H9 (cell line): ENCODE measurements at regions not wholly inside any gene's neighbourhood (a gene's known extent, or its start where the extent isn't known, plus 50 kb on each side); places are given as distances from the start of the nearest gene placed in this dataset.

Experiments
- DNase-seq: peaks from one replicate; pipeline ENCODE4 v3.0.0-alpha.2; 2017
- H2AFZ ChIP-seq: one replicate; pipeline ENCODE4 v1.6.1; 2013; ENCODE audit warnings: mild to moderate bottlenecking, low read length, control low read depth, moderate library complexity
- H2AK5ac ChIP-seq: 2 replicates; pipeline ENCODE4 v1.6.1; 2013; ENCODE audit warnings: low read length, control low read depth, mixed read lengths; ENCODE audit not compliant: insufficient read length
- H2BK120ac ChIP-seq: one replicate; pipeline ENCODE4 v1.6.1; 2013; ENCODE audit warnings: low read depth, mild to moderate bottlenecking, low read length, control low read depth, inconsistent platforms; ENCODE audit not compliant: poor library complexity, severe bottlenecking
- H2BK12ac ChIP-seq: 2 replicates; pipeline ENCODE4 v1.6.1; 2013; ENCODE audit warnings: low read length, control low read depth, mixed read lengths, low read depth; ENCODE audit not compliant: insufficient read length
- H2BK15ac ChIP-seq: 2 replicates; pipeline ENCODE4 v1.6.1; 2013; ENCODE audit warnings: low read depth, low read length, control low read depth
- H2BK20ac ChIP-seq: one replicate; pipeline ENCODE4 v1.6.1; 2013; ENCODE audit warnings: low read depth, mild to moderate bottlenecking, low read length, control low read depth, inconsistent platforms; ENCODE audit not compliant: poor library complexity, severe bottlenecking
- H2BK5ac ChIP-seq: 2 replicates; pipeline ENCODE4 v1.6.1; 2013; ENCODE audit warnings: low read length, control low read depth, mixed read lengths; ENCODE audit not compliant: insufficient read length
- H3K14ac ChIP-seq: 2 replicates; pipeline ENCODE4 v1.6.1; 2013; ENCODE audit warnings: low read length, control low read depth; ENCODE audit not compliant: insufficient read depth
- H3K18ac ChIP-seq: 2 replicates; pipeline ENCODE4 v1.6.1; 2013; ENCODE audit warnings: low read depth, mild to moderate bottlenecking, mixed read lengths, low read length, control low read depth; ENCODE audit not compliant: insufficient read length
- H3K23ac ChIP-seq: 2 replicates; pipeline ENCODE4 v1.6.1; 2013; ENCODE audit warnings: low read length, control low read depth, mixed read lengths, low read depth; ENCODE audit not compliant: insufficient read length
- H3K23me2 ChIP-seq: 2 replicates; pipeline ENCODE4 v1.6.1; 2013; ENCODE audit warnings: low read depth, mild to moderate bottlenecking, mixed read lengths, low read length, control low read depth; ENCODE audit not compliant: insufficient read length, poor library complexity, severe bottlenecking
- H3K27ac ChIP-seq: 2 replicates; pipeline ENCODE4 v1.5.1; 2013; ENCODE audit warnings: low read length, control low read depth, mixed read lengths, low read depth; ENCODE audit not compliant: insufficient read length
- H3K27me3 ChIP-seq: 2 replicates; pipeline ENCODE4 v1.6.1; 2013; ENCODE audit warnings: low read length, control low read depth, inconsistent platforms; ENCODE audit not compliant: insufficient read depth
- H3K4ac ChIP-seq: 2 replicates; pipeline ENCODE4 v1.6.1; 2013; ENCODE audit warnings: low read depth, mild to moderate bottlenecking, control low read depth, inconsistent platforms, low read length, moderate library complexity
- H3K4me1 ChIP-seq: 2 replicates; pipeline ENCODE4 v1.6.1; 2013; ENCODE audit warnings: low read length, control low read depth, inconsistent platforms; ENCODE audit not compliant: insufficient read depth
- H3K4me2 ChIP-seq: 2 replicates; pipeline ENCODE4 v1.6.1; 2013; ENCODE audit warnings: low read length, control low read depth, mixed read lengths; ENCODE audit not compliant: insufficient read length, insufficient read depth
- H3K56ac ChIP-seq: 2 replicates; pipeline ENCODE4 v1.6.1; 2013; ENCODE audit warnings: low read depth, mild to moderate bottlenecking, mixed read lengths, low read length, control low read depth; ENCODE audit not compliant: insufficient read length
- H3K79me1 ChIP-seq: 2 replicates; pipeline ENCODE4 v1.6.1; 2013; ENCODE audit warnings: low read depth, mild to moderate bottlenecking, moderate library complexity, low read length, control low read depth, inconsistent platforms; ENCODE audit not compliant: insufficient read depth, poor library complexity, severe bottlenecking
- H3K79me2 ChIP-seq: 2 replicates; pipeline ENCODE4 v1.6.1; 2013; ENCODE audit warnings: low read length, control low read depth, inconsistent platforms; ENCODE audit not compliant: insufficient read depth
- H3K9ac ChIP-seq: 2 replicates; pipeline ENCODE4 v1.6.1; 2013; ENCODE audit warnings: low read length, control low read depth, mixed read lengths; ENCODE audit not compliant: insufficient read length; ENCODE audit errors: extremely low read depth
- H3K9me3 ChIP-seq: one replicate; pipeline ENCODE4 v1.6.1; 2013; ENCODE audit warnings: low read depth, low read length, inconsistent platforms; ENCODE audit not compliant: control insufficient read depth
- H3T11ph ChIP-seq: one replicate; pipeline ENCODE4 v1.6.1; 2013; ENCODE audit warnings: mild to moderate bottlenecking, low read length, control low read depth, inconsistent platforms
- H4K20me1 ChIP-seq: one replicate; pipeline ENCODE4 v1.6.1; 2013; ENCODE audit not compliant: control insufficient read depth, insufficient read length, insufficient read depth
- H4K5ac ChIP-seq: 2 replicates; pipeline ENCODE4 v1.6.1; 2013; ENCODE audit warnings: low read depth, mild to moderate bottlenecking, mixed read lengths, low read length, control low read depth; ENCODE audit not compliant: insufficient read length
- H4K8ac ChIP-seq: replicated peaks from 2 replicates; pipeline ENCODE4 v1.6.1; 2013; ENCODE audit warnings: low read length, control low read depth, mixed read lengths, low read depth; ENCODE audit not compliant: insufficient read length
- H4K91ac ChIP-seq: 2 replicates; pipeline ENCODE4 v1.6.1; 2013; ENCODE audit warnings: low read depth, mild to moderate bottlenecking, moderate library complexity, mixed read lengths, low read length, control low read depth; ENCODE audit not compliant: insufficient read length
- H3K27ac Mint-ChIP-seq, 3 experiments: 2 replicates in 2 of 3; 3 replicates in 1 of 3; pipeline ENCODE4 v1.8.0; 2020 to 2021; ENCODE audit warnings: mixed read lengths in 3 of 3, mild to moderate bottlenecking in 1 of 3, moderate library complexity in 1 of 3
- H3K27me3 Mint-ChIP-seq: 2 replicates; pipeline ENCODE4 v1.8.0; 2021; ENCODE audit warnings: low read depth, mild to moderate bottlenecking, moderate library complexity, mixed read lengths
- H3K36me3 Mint-ChIP-seq, 3 experiments: 2 replicates in 2 of 3; 3 replicates in 1 of 3; pipeline ENCODE4 v1.8.0; 2020 to 2021; ENCODE audit warnings: low read depth in 3 of 3, mixed read lengths in 3 of 3; ENCODE audit not compliant: insufficient read depth in 1 of 3
- H3K4me1 Mint-ChIP-seq, 2 experiments: 2 replicates each; pipeline ENCODE4 v1.8.0; 2020; ENCODE audit warnings: mixed read lengths in 2 of 2
- H3K4me3 Mint-ChIP-seq, 2 experiments: 2 replicates in 1 of 2; 3 replicates in 1 of 2; pipeline ENCODE4 v1.8.0; 2020 to 2021; ENCODE audit warnings: mild to moderate bottlenecking in 2 of 2, mixed read lengths in 2 of 2, moderate library complexity in 1 of 2
- H3K9me3 Mint-ChIP-seq, 2 experiments: 2 replicates in 1 of 2; 3 replicates in 1 of 2; pipeline ENCODE4 v1.8.0; 2020; ENCODE audit warnings: mild to moderate bottlenecking in 2 of 2, mixed read lengths in 2 of 2, moderate library complexity in 1 of 2
- TF ChIP-seq, protein P1 (sequence below): fragments of 200-600 bp; sonication (generic); conservative IDR thresholded peaks from 3 replicates; pipeline ENCODE4 v1.8.0; 2021; ENCODE audit warnings: antibody characterized with exemption, mild to moderate bottlenecking

DNA sequence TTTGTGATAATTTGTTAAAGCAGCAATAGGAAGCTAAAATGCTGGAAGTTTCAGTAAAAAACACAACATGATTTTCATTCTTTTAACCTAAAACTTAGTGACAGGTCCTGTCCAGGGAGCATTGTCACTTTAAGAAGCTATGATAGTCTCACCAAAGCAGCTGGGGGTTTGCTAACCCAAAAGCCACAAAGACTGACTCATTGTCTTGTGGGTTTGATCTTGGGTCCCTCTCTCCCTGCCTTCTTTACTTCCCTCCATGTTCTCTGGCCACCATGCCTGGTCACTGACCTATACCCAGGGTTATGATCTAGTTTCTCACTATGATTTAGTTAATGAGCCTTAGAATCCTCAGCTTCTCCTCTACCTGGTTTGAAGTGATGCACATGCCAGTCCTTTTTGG, 213.5 kb upstream of the PTGFR start:
- DNase-seq, result no peak
- Histone ChIP-seq H3K18ac (no peak overlapping the region), H4K91ac (no peak overlapping the region), H2BK12ac (no peak overlapping the region), H2AFZ (no peak overlapping the region), H3K27me3 (no peaks in the 10 kb centered on the region), H3K14ac (no peak overlapping the region), H3K79me1 (no peaks in the 10 kb centered on the region), H2AK5ac (no peak overlapping the region), H2BK15ac (no peak overlapping the region), H3K4me1 (no peaks in the 10 kb centered on the region), H3K56ac (no peak overlapping the region), H4K8ac (no peak overlapping the region), H3K27ac (no peak overlapping the region), H3K23ac (no peak overlapping the region), H4K20me1 (no peaks in the 10 kb centered on the region), H2BK120ac (no peak overlapping the region), H3K4me2 (no peak overlapping the region), H3K23me2 (no peaks in the 10 kb centered on the region), H4K5ac (no peak overlapping the region), H3K9ac (no peak overlapping the region), H3T11ph (no peak overlapping the region), H3K4ac (no peak overlapping the region), H2BK5ac (no peak overlapping the region), H3K9me3 (no peaks in the 10 kb centered on the region), H2BK20ac (no peak overlapping the region), H3K79me2 (no peaks in the 10 kb centered on the region)
- H3K36me3 Mint-ChIP-seq, result no peaks in the 10 kb centered on the region; a peak in 1 of 7 replicates
- TF ChIP-seq, protein P1, sequence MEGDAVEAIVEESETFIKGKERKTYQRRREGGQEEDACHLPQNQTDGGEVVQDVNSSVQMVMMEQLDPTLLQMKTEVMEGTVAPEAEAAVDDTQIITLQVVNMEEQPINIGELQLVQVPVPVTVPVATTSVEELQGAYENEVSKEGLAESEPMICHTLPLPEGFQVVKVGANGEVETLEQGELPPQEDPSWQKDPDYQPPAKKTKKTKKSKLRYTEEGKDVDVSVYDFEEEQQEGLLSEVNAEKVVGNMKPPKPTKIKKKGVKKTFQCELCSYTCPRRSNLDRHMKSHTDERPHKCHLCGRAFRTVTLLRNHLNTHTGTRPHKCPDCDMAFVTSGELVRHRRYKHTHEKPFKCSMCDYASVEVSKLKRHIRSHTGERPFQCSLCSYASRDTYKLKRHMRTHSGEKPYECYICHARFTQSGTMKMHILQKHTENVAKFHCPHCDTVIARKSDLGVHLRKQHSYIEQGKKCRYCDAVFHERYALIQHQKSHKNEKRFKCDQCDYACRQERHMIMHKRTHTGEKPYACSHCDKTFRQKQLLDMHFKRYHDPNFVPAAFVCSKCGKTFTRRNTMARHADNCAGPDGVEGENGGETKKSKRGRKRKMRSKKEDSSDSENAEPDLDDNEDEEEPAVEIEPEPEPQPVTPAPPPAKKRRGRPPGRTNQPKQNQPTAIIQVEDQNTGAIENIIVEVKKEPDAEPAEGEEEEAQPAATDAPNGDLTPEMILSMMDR, result no peak
- peaks cover 38% of the 10 kb centered on the region for H3K27me3 Mint-ChIP-seq
- H3K4me3 Mint-ChIP-seq, result no peak overlapping the region
- H3K4me1 Mint-ChIP-seq, result no peaks in the 10 kb centered on the region
- peaks cover 0 to 4% of the 10 kb centered on the region in 2 experiments; a peak in 1 of 5 replicates for H3K9me3 Mint-ChIP-seq
- H3K27ac Mint-ChIP-seq, result no peak overlapping the region
